ENCODE measurements at regions not wholly inside any gene's neighbourhood (a gene's known extent, or its start where the extent isn't known, plus 50 kb on each side); places are given as distances from the start of the nearest gene placed in this dataset.

DNA sequence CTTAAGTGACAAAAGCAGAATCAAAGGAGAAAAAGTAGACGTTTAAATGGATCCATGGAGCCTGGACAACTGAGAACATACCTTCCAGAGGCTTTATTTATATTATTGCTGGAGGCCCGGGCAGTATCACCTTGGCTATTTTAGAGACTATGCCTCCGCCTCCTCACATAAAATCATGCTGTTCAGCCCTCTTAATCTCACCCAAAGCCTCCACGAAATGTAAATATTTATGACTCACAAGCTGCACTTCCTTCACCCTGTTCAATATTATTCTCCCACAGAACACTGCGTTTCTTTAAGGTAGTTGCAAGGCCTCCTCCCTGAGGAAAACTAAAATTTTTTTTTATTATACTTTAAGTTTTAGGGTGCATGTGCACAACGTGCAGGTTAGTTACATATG is 478.6 kb upstream of the ACVR2A start:
- Mint-ChIP-seq H3K27ac (no peak overlapping the region), H3K9me3 (peaks cover 0 to 2% (median 0%) of the 10 kb centered on the region in 6 donors), H3K27me3 (ENCODE audit: low read depth in 3 of 3) (peaks cover 3 to 5% (median 4%) of the 10 kb centered on the region in 3 donors), H3K36me3 (peaks cover 0 to 15% (median 8%) of the 10 kb centered on the region in 3 donors), H3K4me1 (peaks cover 10 to 12% of the 10 kb centered on the region in 2 donors), H3K4me3 (no peak overlapping the region)
- no peak for DNase-seq

DNA sequence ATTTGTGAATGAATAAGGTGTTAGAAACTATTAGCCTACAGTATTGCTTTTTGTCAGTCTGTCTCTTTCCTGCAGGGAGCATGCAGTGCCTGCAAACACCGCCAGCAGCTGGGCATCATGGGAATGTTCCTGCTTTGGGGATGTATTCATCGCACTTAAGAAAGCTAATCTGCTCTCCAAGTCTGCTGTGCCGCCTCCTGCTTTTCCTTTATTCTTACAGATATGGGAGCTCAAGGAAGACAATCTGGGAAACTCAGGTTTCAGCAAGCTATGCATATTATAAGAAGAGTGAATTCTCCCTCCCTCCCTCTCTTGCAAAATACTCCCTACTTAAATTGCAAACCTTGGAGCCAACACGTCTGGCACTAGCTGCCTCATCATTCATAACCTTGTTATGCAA is 479.2 kb upstream of the ACVR2A start:
- peaks cover 0 to 4% (median 2%) of the 10 kb centered on the region in 3 donors for H3K27me3 Mint-ChIP-seq (ENCODE audit: low read depth in 3 of 3)
- H3K4me1 Mint-ChIP-seq = peaks cover 10 to 12% of the 10 kb centered on the region in 2 donors
- no peak overlapping the region for H3K27ac Mint-ChIP-seq
- peaks cover 0 to 2% (median 0%) of the 10 kb centered on the region in 6 donors for H3K9me3 Mint-ChIP-seq
- H3K4me3 Mint-ChIP-seq = no peak overlapping the region
- DNase-seq = no peak
- H3K36me3 Mint-ChIP-seq = peaks cover 0 to 15% (median 8%) of the 10 kb centered on the region in 3 donors

DNA sequence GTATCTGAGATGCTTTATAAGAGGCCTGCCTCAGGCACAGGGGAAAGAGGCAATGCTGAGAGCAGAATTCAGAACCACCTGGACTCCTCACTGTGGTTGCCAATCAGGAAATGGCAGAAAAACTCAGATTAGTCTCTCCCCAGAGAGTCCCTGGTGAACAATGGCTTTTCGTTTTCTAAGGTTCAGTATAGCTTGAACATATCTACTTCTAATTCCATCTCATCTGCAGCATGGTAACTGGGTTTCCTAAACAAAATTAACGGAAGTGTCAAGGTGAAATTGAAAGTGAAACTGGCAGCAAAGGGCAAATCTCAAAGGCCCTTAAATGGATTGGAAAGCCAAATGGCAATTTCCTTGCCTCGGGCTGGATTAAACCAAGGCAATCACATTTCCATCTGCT is 480.2 kb upstream of the ACVR2A start:
- peak in 2 of 3 donors; percentile 8 to 19 for DNase-seq
- Mint-ChIP-seq H3K9me3 (peaks cover 0 to 2% (median 0%) of the 10 kb centered on the region in 6 donors), H3K4me3 (peak overlapping the region in 4 of 5 donors; percentile 37 to 76 (median 54)), H3K27me3 (ENCODE audit: low read depth in 3 of 3) (peaks cover 0 to 4% (median 2%) of the 10 kb centered on the region in 3 donors), H3K36me3 (peaks cover 0 to 15% (median 8%) of the 10 kb centered on the region in 3 donors), H3K4me1 (peaks cover 10 to 12% of the 10 kb centered on the region in 2 donors), H3K27ac (peak overlapping the region in 2 of 6 donors; percentile 13 to 54)

DNA sequence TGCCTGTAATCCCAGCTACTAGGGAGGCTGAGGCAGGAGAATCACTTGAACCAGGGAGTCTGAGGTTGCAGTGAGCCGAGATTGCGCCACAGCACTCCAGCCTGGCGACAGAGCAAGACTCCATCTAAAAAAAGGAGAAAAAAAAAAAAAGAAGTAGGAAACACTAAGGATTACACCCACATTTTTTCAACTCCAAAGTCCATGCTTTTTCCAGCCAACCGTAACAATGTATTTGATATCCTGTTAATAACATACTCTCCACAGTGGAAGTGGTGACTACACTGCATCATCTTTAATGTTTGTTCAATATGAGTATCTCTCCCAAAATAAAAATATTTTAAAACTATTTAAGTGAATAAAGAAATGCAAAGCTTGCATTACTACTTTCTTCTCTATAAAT is 481.6 kb upstream of the ACVR2A start:
- H3K9me3 Mint-ChIP-seq = peaks cover 0 to 2% (median 0%) of the 10 kb centered on the region in 6 donors
- H3K27me3 Mint-ChIP-seq (ENCODE audit: low read depth in 3 of 3) = peaks cover 0 to 2% (median 2%) of the 10 kb centered on the region in 3 donors
- peaks cover 10 to 12% of the 10 kb centered on the region in 2 donors for H3K4me1 Mint-ChIP-seq

DNA sequence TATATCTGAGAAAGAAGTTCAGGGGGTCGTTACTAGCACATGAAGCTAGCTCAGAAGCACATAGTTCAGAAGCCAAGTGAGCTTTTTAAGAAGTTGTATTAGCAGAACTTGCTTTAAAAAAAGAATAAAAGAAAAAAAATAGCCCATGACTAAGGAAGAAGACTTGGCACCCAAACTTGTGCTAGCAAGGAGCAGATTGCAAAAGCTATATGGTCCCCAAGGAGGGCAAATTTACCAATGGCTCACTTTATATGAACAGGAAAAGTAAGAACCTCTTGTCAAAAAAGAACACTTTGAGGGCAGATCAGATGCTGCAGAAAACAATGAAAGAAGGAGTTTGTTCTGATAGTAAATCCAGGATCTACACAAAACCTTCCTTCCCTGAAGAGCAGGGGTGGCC is 486.5 kb upstream of the ACVR2A start:
- H3K36me3 Mint-ChIP-seq = peaks cover 0 to 3% (median 0%) of the 10 kb centered on the region in 3 donors
- peaks cover 14 to 16% of the 10 kb centered on the region in 2 donors for H3K4me1 Mint-ChIP-seq
- H3K9me3 Mint-ChIP-seq = no peaks in the 10 kb centered on the region
- no peak for DNase-seq
- no peak overlapping the region for H3K27ac Mint-ChIP-seq
- no peak overlapping the region for H3K4me3 Mint-ChIP-seq
- no peaks in the 10 kb centered on the region for H3K27me3 Mint-ChIP-seq (ENCODE audit: low read depth in 3 of 3)

More for the DNA sequence above, 481.6 kb upstream of the ACVR2A start:
- Mint-ChIP-seq H3K27ac (no peak overlapping the region), H3K36me3 (peaks cover 0 to 8% (median 5%) of the 10 kb centered on the region in 3 donors), H3K4me3 (no peak overlapping the region)
- DNase-seq = no peak

DNA sequence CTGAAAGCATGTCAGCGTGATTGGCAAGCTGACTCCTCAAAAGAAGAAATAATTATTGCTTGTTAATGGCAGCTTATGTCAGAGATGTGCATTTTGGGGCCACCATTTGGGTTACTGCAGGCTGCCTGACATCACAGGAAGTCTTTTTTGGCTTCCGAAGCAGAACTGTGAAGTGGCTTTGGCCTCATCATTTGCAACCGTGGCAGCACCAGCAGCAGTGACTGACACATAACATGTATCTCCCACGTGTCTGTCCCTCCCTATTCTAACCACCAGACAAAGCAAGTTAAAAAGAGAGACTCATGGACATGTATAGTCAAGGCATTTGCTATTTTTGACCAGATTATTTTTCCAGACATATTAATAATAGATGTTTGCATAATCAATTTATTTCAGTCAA is 488.7 kb upstream of the ACVR2A start:
- peak; percentile 28 to 50 (median 45) for DNase-seq
- H3K36me3 Mint-ChIP-seq = peaks cover 0 to 3% (median 0%) of the 10 kb centered on the region in 3 donors

DNA sequence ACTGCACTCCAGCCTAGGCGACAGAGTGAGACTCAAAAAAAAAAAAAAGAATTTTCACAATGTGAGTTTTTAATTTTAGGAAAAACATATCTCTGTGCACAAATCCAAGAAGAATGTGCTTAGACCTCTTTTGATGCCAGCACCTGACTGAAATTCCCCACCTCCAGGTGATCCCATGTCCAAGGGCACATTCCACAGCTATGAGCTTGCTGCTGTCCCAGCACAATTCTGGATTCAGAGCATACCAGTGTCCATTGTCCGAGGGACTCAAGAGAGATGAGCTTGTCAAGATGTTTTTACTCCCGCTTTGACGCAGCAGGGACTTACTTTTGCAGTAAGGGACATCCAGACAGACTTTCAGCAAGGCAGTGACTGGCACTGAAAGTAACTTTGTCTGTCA is 489.1 kb upstream of the ACVR2A start:
- H3K27me3 Mint-ChIP-seq (ENCODE audit: low read depth in 3 of 3) = peaks cover 0 to 2% (median 0%) of the 10 kb centered on the region in 3 donors
- peaks cover 0 to 3% (median 0%) of the 10 kb centered on the region in 3 donors for H3K36me3 Mint-ChIP-seq
- no peak overlapping the region for H3K4me3 Mint-ChIP-seq
- H3K9me3 Mint-ChIP-seq = no peaks in the 10 kb centered on the region
- peaks cover 14 to 16% of the 10 kb centered on the region in 2 donors for H3K4me1 Mint-ChIP-seq
- peak overlapping the region in 5 of 6 donors; percentile 18 to 71 (median 38) for H3K27ac Mint-ChIP-seq
- DNase-seq = no peak

More for the DNA sequence above, 488.7 kb upstream of the ACVR2A start:
- Mint-ChIP-seq H3K4me1 (peaks cover 14 to 16% of the 10 kb centered on the region in 2 donors), H3K9me3 (no peaks in the 10 kb centered on the region), H3K4me3 (peak overlapping the region in 2 of 5 donors; percentile 28 to 47), H3K27me3 (ENCODE audit: low read depth in 3 of 3) (peaks cover 0 to 2% (median 0%) of the 10 kb centered on the region in 3 donors), H3K27ac (peak overlapping the region; percentile 18 to 83 (median 44))

DNA sequence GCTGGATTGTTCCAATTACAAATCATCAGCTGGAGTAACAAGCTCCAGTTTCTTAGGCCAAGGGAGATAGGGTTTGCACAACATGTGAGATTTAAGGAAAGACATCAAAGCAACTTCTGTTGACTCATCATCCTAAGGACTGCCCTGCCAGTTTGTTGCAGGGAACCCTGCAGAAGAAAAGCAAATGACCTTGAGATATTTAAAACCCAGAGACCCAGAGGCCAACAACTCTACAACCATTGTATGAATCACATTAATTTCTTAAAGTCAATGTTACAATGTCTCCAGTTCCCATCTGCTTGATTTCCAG is 491.8 kb upstream of the ACVR2A start:
- Mint-ChIP-seq H3K4me1 (peaks cover 14 to 16% of the 10 kb centered on the region in 2 donors), H3K9me3 (no peaks in the 10 kb centered on the region), H3K4me3 (no peak overlapping the region), H3K27ac (no peak overlapping the region), H3K27me3 (ENCODE audit: low read depth in 3 of 3) (peaks cover 0 to 2% (median 0%) of the 10 kb centered on the region in 3 donors), H3K36me3 (peaks cover 0 to 3% (median 0%) of the 10 kb centered on the region in 3 donors)
- no peak for DNase-seq

DNA sequence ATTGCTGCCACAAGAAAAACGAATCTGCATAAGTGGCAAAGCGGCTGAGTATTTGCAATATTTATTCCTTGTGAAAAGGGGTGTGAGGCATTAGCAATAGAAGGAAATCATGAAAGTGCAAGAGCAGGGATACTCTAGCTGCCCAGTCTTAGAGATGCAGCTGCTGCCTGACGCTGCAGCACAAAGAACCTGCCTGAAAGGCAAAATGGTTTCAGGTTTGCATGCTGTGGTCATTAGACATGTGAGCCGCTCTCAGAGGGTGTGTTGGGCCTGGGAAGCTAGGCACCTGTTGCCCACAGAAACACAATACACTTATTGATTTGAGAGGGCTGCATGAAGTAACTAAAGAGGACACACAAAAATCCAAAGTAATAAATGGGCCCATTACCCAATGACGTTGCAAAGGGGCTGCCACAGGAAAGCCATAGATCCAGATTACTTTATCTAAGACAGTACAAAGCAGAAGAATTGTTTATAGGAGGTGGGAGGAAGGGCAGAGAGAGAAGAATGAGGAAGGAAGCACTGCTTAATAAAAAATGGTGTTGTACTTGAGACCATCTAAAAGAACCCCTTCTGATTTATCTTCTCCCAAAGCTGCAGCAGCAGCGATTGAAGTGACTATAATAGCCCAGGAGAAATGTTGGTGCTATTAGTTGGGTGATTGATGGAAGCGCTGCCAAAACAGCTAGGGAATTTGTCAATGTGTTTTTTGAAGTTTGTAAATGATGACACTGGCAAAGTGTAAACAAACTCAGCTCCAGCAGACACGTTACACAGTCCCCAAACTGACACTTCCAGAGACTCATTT is 492.4 kb upstream of the ACVR2A start:
- H3K36me3 Mint-ChIP-seq = no peaks in the 10 kb centered on the region
- H3K4me3 Mint-ChIP-seq = no peak overlapping the region
- DNase-seq = no peak
- no peaks in the 10 kb centered on the region for H3K9me3 Mint-ChIP-seq
- H3K27ac Mint-ChIP-seq = no peak overlapping the region
- peaks cover 14 to 16% of the 10 kb centered on the region in 2 donors for H3K4me1 Mint-ChIP-seq
- H3K27me3 Mint-ChIP-seq (ENCODE audit: low read depth in 3 of 3) = peaks cover 0 to 2% (median 0%) of the 10 kb centered on the region in 3 donors

DNA sequence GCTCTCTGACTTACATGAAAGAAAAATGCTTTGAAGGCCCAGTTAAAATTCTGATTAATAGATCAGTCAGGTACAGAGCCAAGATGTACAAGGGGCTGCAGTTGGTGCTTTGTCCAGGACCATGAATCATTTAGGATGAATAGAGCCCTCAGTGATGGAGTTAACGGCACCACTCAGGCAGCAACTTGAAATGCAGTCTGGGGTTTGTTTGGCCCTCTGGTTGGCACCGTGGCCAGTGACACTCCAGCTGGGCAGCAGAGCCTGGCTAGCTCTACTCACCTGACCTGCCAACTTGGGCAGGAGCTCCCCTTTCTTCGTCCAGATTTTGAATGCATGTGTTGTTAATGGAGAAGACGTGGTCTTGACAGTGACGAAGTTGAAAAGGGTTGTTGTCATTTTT is 493.0 kb upstream of the ACVR2A start:
- DNase-seq = no peak
- Mint-ChIP-seq H3K9me3 (no peaks in the 10 kb centered on the region), H3K36me3 (no peaks in the 10 kb centered on the region), H3K4me3 (no peak overlapping the region), H3K4me1 (peaks cover 12 to 14% of the 10 kb centered on the region in 2 donors), H3K27me3 (ENCODE audit: low read depth in 3 of 3) (peaks cover 0 to 2% (median 0%) of the 10 kb centered on the region in 3 donors), H3K27ac (no peak overlapping the region)

DNA sequence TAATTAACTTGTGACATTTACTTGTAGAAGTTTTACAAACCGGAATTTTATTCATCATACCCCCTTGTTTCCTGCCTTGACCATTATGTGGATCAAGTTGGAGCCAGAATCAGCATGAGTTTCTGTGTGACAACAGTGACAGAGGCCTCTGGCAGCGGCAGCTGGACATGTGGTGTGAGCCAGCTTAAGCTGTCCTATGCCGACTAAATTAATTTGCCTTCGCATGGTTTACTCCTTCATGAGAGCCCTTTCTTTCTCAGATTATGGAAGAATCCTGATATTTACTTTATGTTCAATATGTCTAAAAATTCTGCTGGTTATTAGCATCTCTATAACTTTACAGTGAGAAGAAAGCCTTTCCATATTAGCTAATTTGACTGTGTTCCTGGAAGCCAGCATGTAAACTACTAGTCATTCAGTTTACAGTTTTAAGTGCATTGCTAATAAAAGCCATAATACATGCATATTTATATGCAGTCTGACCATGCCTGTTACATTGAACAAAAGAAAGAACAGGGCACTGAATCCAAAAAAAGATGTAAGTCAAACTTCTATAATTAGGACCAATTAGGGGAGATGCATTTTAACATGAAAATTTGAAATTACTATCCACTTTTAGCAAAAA is 495.8 kb upstream of the ACVR2A start:
- Mint-ChIP-seq H3K27me3 (ENCODE audit: low read depth in 3 of 3) (peaks cover 0 to 5% (median 2%) of the 10 kb centered on the region in 3 donors), H3K27ac (no peak overlapping the region), H3K9me3 (peaks cover 2 to 17% (median 5%) of the 10 kb centered on the region in 6 donors), H3K4me1 (no peaks in the 10 kb centered on the region), H3K36me3 (peaks cover 4% of the 10 kb centered on the region in 3 donors), H3K4me3 (no peak overlapping the region)
- DNase-seq = no peak

DNA sequence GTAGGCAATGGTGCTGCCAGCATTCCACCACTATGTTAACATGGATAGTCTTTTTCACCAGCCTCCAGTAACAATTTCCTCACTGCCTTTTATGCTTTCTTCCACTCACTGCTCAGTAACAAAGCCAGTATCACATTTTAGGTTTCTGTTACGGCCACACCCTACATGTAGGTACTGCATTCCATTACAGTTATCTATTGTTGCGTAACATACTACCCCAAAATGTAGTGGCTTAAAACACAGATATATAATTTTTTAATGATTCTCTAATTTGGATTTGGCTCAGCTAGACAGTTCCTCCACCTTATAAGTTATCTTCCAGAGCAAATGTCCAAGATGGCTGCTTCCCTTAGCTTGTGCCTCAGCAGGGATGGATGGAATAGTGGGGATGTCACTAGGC is 498.7 kb upstream of the ACVR2A start:
- H3K4me3 Mint-ChIP-seq = no peak overlapping the region
- no peak for DNase-seq
- no peak overlapping the region for H3K27ac Mint-ChIP-seq
- H3K36me3 Mint-ChIP-seq = peaks cover 4% of the 10 kb centered on the region in 3 donors
- H3K4me1 Mint-ChIP-seq = no peaks in the 10 kb centered on the region
- H3K27me3 Mint-ChIP-seq (ENCODE audit: low read depth in 3 of 3) = peaks cover 0 to 5% (median 2%) of the 10 kb centered on the region in 3 donors
- peaks cover 2 to 17% (median 5%) of the 10 kb centered on the region in 6 donors for H3K9me3 Mint-ChIP-seq

DNA sequence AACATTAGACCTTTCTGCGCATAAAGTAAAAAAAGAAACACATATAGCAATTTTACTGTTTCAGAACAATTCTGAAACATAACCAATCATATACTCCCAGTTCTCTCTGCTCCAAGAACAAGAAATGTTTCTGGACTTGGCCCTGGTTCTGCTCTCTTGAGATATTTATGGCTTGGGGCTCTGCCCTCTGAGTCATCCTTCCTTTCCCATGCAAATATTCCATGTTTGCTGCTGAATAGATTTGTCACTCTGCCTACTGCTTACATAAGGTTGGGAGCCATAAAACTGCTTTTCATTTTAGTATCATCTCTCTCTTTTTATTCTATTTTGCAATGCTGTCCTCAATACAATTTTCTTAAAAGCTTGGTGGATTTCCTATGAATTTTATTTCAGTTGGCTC is 499.6 kb upstream of the ACVR2A start:
- Mint-ChIP-seq H3K4me1 (no peaks in the 10 kb centered on the region), H3K27ac (no peak overlapping the region), H3K36me3 (peaks cover 4% of the 10 kb centered on the region in 3 donors), H3K4me3 (no peak overlapping the region), H3K27me3 (ENCODE audit: low read depth in 3 of 3) (peaks cover 0 to 5% (median 2%) of the 10 kb centered on the region in 3 donors), H3K9me3 (peaks cover 2 to 17% (median 5%) of the 10 kb centered on the region in 6 donors)
- no peak for DNase-seq

DNA sequence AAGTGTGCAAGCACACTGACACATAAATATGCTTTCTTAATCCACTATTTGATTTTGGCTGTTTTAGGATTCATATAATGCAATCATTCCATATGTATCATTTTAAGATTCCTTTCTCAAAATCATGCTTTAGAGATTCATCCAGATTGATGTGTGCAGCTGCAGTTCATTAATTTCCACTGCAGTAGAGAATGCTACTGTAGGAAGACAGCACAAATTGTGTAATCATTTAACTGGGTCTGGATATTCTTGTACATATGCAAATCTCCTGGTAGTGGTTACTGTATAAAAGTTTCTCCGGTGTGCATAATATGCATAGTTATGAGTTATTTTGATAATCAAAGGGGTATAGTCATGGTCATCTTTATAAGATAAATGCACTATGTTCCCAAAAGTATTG is 502.5 kb upstream of the ACVR2A start:
- DNase-seq = no peak
- Mint-ChIP-seq H3K36me3 (peaks cover 4% of the 10 kb centered on the region in 3 donors), H3K4me3 (no peak overlapping the region), H3K27me3 (ENCODE audit: low read depth in 3 of 3) (peaks cover 0 to 5% (median 4%) of the 10 kb centered on the region in 3 donors), H3K27ac (no peak overlapping the region), H3K9me3 (peaks cover 2 to 17% (median 5%) of the 10 kb centered on the region in 6 donors), H3K4me1 (no peaks in the 10 kb centered on the region)
